ENCODE measurements at regions not wholly inside any gene's neighbourhood (a gene's known extent, or its start where the extent isn't known, plus 50 kb on each side); places are given as distances from the start of the nearest gene placed in this dataset.

DNA sequence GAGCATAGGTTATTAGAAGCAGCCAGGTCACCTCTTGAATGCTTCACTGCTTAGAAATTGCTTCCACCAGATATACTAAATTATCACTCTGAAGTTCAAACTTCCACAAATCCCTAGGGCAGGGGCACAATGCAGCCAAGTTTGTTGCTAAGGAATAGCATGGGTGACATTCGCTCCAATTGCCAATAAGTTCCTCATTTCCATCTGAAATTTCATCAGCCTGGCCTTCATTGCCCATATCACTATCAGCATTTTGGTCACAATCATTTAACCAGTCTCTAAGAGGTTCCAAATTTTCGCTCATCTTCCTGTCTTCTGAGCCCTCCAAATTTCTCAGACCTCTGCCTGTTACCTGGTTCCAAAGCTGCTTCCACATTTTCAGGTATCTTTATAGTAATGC lies 356.1 kb downstream of the DAD1 start:
- no peak for TF ChIP-seq CTCF (IDR thresholded peaks at IDR 0.05; ENCODE audit: low read depth, low read length)
- Histone ChIP-seq H3K36me3 (no peaks in the 10 kb centered on the region), H3K27ac (no peak overlapping the region), H3K27me3 (ENCODE audit: insufficient read depth, low read depth, severe bottlenecking) (peaks cover 28% of the 10 kb centered on the region), H3K4me3 (ENCODE audit: low read depth, low read length) (no peak overlapping the region), H3K9me3 (ENCODE audit: severe bottlenecking) (no peaks in the 10 kb centered on the region)
- no peak for DNase-seq

GRCh38 chr14:22232486-22232885 lies 356.5 kb downstream of the DAD1 start:
- no peaks in the 10 kb centered on the region for H3K9me3 ChIP-seq (ENCODE audit: severe bottlenecking)
- H3K27ac ChIP-seq, result no peak overlapping the region
- DNase-seq, result no peak
- peaks cover 29% of the 10 kb centered on the region for H3K27me3 ChIP-seq (ENCODE audit: insufficient read depth, low read depth, severe bottlenecking)
- H3K4me3 ChIP-seq (ENCODE audit: low read depth, low read length), result no peak overlapping the region
- TF ChIP-seq CTCF (IDR thresholded peaks at IDR 0.05; ENCODE audit: low read depth, low read length), result no peak
- no peaks in the 10 kb centered on the region for H3K36me3 ChIP-seq

DNA sequence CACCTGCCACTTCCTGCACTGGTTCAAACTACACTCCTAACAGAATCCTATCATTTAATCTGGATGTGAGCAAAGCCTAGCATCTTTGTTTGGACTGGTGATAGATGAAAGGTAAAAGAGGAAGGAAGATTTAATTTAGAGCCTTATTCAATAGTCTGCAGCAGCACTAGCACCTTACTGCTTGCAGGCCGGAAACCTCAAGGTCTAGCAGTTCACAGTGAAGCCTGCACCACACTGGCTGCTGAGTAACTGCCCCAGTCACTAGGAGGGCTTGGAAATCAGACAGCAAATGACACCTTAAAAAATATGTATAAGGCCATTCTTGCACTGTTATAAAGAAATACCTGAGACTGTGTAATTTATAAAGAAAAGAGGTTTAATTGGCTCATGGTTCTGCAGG lies 358.0 kb downstream of the DAD1 start:
- no peak for TF ChIP-seq CTCF (IDR thresholded peaks at IDR 0.05; ENCODE audit: low read depth, low read length)
- DNase-seq, result no peak

GRCh38 chr14:22230517-22230916 lies 358.5 kb downstream of the DAD1 start:
- H3K9me3 ChIP-seq (ENCODE audit: severe bottlenecking), result no peaks in the 10 kb centered on the region
- peaks cover 36% of the 10 kb centered on the region for H3K27me3 ChIP-seq (ENCODE audit: insufficient read depth, low read depth, severe bottlenecking)
- no peak overlapping the region for H3K4me3 ChIP-seq (ENCODE audit: low read depth, low read length)
- H3K36me3 ChIP-seq, result no peaks in the 10 kb centered on the region
- DNase-seq, result no peak
- H3K27ac ChIP-seq, result no peak overlapping the region
- no peak for TF ChIP-seq CTCF (IDR thresholded peaks at IDR 0.05; ENCODE audit: low read depth, low read length)

More for the DNA sequence above, 358.0 kb downstream of the DAD1 start:
- Histone ChIP-seq H3K4me3 (ENCODE audit: low read depth, low read length) (no peak overlapping the region), H3K27ac (no peak overlapping the region), H3K9me3 (ENCODE audit: severe bottlenecking) (no peaks in the 10 kb centered on the region), H3K36me3 (no peaks in the 10 kb centered on the region), H3K27me3 (ENCODE audit: insufficient read depth, low read depth, severe bottlenecking) (peaks cover 35% of the 10 kb centered on the region)

DNA sequence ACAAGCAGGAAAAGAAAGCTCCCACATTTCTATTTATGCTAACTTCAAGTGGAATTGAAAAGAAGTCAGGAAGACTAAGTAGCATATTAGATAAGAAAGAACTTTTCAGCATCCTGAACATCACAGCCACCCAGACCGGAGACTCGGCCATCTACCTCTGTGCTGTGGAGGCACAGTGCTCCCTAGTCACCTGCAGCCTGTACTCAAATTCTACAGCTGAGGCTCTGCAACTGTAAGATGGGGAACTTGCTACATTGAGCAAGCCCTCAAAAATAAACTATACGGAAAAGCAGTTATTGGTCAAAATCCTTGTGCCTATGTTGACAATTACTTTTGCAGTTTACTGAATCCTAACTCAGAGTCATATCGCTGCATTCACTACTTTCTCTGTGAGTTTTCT lies 361.9 kb downstream of the DAD1 start:
- no peak overlapping the region for H3K4me3 ChIP-seq (ENCODE audit: low read depth, low read length)
- no peak for DNase-seq
- H3K27ac ChIP-seq, result no peak overlapping the region
- H3K9me3 ChIP-seq (ENCODE audit: severe bottlenecking), result no peaks in the 10 kb centered on the region
- H3K36me3 ChIP-seq, result no peaks in the 10 kb centered on the region
- peaks cover 43% of the 10 kb centered on the region for H3K27me3 ChIP-seq (ENCODE audit: insufficient read depth, low read depth, severe bottlenecking)
- TF ChIP-seq CTCF (IDR thresholded peaks at IDR 0.05; ENCODE audit: low read depth, low read length), result no peak

DNA sequence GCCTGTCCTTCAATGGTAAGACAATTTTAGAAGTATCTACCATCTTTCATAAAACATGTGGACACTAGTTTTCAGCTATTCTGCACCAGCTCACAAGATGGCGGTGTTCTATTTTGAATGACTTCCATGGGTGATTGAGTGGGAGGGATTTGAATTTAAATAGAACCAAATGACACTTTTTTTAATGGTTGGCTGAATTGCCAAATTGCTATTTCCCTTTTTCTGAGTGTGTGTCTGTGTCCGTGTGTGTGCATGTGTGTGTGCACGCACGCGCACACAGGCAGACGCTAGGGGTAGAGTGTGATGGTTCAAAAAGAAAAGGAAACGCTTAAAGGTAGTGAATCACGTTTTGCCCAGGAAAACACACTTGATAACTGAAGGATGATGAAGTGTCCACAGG lies 362.6 kb downstream of the DAD1 start:
- H3K27ac ChIP-seq, result no peak overlapping the region
- no peak for DNase-seq
- no peak overlapping the region for H3K4me3 ChIP-seq (ENCODE audit: low read depth, low read length)

More for the DNA sequence above, 362.6 kb downstream of the DAD1 start:
- no peaks in the 10 kb centered on the region for H3K9me3 ChIP-seq (ENCODE audit: severe bottlenecking)
- H3K27me3 ChIP-seq (ENCODE audit: insufficient read depth, low read depth, severe bottlenecking), result peaks cover 44% of the 10 kb centered on the region
- H3K36me3 ChIP-seq, result no peaks in the 10 kb centered on the region
- no peak for TF ChIP-seq CTCF (IDR thresholded peaks at IDR 0.05; ENCODE audit: low read depth, low read length)
